HFF-Myc (cell line): ENCODE measurements at regions not wholly inside any gene's neighbourhood (a gene's known extent, or its start where the extent isn't known, plus 50 kb on each side); places are given as distances from the start of the nearest gene placed in this dataset.

Experiments used
- DNase-seq: peaks from one replicate; pipeline ENCODE4 v3.0.0-alpha.2; 2011; ENCODE audit warnings: low read depth; ENCODE audit errors: extremely low read depth
- H3K4me3 ChIP-seq: replicated peaks from 2 replicates; pipeline ENCODE4 v1.5.1; 2011; ENCODE audit warnings: low read depth, mild to moderate bottlenecking, control low read depth, low read length
- TF ChIP-seq, protein P1 (sequence below): IDR thresholded peaks from 2 replicates; pipeline ENCODE4 v1.5.1; 2012; ENCODE audit warnings: mild to moderate bottlenecking, low read depth, low read length, control low read depth; ENCODE audit errors: missing control alignments

DNA sequence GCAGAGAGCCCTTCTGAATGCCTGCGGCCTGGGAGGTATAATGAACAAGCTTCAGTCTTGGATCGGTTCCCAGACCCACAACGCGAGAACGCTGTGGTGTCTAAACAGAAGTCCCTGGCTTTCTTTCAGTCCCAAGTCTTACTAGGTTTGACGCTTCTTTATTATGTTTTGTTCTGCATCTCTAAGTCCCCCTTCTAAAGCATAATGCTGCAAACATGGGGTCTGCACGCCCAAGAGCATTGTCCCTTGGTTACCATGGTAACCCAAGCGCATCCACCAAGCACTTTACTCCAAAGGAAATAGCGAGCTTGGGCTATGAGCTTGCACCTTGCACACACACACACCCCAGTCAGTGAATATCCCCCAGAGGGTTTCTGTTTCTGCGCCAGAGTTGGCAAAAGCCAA is 193.7 kb downstream of the INO80D start:
- no peak for DNase-seq
- TF ChIP-seq, protein P1, sequence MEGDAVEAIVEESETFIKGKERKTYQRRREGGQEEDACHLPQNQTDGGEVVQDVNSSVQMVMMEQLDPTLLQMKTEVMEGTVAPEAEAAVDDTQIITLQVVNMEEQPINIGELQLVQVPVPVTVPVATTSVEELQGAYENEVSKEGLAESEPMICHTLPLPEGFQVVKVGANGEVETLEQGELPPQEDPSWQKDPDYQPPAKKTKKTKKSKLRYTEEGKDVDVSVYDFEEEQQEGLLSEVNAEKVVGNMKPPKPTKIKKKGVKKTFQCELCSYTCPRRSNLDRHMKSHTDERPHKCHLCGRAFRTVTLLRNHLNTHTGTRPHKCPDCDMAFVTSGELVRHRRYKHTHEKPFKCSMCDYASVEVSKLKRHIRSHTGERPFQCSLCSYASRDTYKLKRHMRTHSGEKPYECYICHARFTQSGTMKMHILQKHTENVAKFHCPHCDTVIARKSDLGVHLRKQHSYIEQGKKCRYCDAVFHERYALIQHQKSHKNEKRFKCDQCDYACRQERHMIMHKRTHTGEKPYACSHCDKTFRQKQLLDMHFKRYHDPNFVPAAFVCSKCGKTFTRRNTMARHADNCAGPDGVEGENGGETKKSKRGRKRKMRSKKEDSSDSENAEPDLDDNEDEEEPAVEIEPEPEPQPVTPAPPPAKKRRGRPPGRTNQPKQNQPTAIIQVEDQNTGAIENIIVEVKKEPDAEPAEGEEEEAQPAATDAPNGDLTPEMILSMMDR: no peak
- no peak overlapping the region for H3K4me3 ChIP-seq

DNA sequence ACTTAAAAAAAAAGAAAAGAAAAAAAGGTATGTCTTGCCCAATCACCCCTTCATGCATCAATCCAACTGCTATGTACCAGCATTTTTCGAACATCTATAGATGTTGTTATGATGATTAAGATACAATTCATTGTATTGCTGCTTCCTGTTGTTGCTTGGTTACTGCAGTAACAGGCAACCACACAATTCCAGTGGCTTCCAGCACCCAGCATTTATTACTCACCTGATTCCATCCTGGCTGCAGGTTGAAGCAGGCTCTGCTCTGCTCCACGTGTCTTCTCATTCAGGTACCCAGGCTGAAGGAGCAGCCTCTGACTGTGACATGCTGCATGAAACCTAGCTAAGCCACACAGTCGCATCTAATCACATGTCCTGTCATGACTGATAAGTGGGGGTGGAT is 196.9 kb downstream of the INO80D start:
- DNase-seq: no peak
- TF ChIP-seq, protein P1: no peak
- H3K4me3 ChIP-seq: no peak overlapping the region

DNA sequence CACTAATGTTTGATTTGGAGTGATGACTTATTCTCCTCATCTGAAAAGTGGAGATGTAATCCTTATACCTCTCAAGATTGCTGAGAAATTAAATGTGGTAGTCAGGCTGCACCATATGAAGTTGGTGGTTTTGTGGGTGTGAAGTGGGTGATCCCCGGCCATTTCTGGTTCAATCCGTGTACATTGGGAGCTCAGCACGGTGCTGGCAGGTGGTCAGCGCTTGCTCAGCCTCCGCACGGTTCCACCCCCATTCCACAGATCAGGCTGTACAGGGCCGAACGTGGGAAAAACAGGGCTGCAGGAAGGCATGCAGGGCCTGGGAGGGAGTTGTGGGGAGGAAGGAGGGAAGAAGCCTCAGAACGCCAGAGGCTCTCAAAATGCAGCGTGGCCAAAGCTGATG is 198.3 kb downstream of the INO80D start:
- TF ChIP-seq, protein P1: no peak

DNA sequence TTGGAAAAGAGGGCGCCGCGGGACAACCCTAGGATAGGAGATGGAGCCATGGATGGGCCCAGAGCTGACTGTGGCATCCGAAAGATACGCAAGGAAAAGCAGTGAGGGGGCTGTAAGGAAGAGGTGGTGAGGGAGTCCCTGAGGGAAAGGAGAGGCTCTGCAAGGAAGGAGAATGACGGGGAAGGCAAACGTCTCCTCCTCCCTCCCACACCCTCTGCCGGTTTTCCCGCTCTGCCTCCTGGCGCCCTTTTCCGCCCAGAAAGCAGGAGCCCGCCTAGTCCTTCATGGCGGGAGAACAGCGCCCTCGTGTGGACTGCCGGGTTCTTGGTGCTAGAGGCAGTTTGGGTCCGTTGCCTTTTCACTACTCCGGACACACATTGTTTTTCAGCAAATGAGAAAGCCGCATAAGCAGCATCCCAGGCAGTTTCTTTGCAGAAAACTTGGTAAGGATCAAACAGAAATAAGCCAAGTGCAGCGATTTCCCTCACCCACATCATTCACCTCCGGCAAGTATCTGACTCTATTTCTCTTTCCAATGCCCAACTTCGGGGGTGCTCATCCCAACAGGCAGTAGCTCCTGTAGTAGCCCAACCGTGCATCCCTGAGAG is 200.4 kb downstream of the INO80D start:
- TF ChIP-seq, protein P1: peak; percentile 91
- peak; percentile 43 for DNase-seq

More for the DNA sequence above, 198.3 kb downstream of the INO80D start:
- no peak overlapping the region for H3K4me3 ChIP-seq
- DNase-seq: no peak

DNA sequence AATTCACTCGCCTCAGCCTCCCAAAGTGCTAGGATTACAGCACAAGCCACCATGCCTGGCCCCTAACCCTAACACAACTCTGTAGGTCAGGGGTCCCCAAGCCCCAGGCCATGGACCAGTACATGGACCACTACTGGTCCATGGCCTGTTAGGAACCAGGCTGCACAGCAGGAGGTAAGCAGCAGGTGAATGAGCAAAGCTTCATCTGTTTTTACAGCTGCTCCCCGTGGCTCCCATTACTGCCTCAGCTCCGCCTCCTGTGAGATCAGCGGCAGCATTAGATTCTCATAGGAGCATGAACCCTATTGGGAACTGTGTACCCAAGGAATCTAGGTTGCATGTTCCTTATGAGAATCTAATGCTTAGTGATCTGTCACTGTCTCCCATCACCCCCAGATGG is 201.7 kb downstream of the NRP2 start:
- TF ChIP-seq, protein P1: no peak
- no peak overlapping the region for H3K4me3 ChIP-seq
- no peak for DNase-seq

More for the DNA sequence above, 200.4 kb downstream of the INO80D start:
- no peak overlapping the region for H3K4me3 ChIP-seq

DNA sequence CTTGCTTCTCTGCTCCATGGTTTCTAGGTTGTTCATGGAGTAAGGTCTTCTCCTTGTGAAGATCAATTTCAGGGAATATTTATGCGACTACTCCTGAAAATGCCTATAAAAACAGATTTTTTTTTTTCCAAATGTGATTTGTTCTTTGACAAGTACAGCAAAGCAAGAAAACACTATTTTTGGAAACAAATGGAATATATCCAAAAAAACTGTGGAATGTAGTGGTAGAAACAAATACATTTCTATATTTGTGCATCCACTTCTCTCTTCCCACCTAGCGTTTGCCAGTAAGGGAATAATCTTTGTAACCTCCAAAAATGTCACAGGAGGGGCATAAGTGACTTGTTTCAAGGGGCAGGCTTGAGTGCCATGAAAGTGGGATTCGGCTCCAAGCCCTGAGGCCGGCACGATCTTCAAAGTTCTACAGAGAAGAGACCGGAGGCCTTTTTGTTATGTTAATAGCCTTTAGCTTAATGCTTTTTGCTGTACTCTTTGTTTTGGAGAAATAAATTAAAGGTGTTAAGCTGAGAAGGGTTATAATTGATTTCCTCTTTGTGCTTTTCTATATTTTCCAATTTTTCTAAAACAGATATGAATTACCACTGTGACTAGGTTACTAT is 200.6 kb downstream of the NRP2 start:
- TF ChIP-seq, protein P1: no peak
- DNase-seq: no peak
- no peak overlapping the region for H3K4me3 ChIP-seq

DNA sequence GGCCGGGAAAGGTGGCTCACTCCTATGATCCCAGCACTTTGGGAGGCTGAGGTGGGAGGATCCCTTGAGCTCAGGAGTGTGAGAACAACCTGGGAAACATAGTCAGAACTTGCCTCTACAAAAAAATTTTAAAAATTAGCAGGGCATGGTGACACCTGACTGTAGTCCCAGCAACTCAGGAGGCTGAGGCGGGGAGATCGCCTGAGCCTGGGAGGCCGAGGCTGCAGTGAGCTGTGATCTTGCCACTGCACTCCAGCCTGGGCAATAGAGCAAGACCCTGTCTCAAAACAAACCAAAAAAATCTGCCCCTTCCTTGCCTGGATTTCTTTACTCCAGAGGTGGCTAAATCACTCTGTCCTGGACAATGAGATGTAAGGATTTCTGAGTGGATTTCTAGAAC is 197.7 kb downstream of the NRP2 start:
- DNase-seq: no peak
- H3K4me3 ChIP-seq: no peak overlapping the region
- TF ChIP-seq, protein P1: no peak
